Lower lobe of right lung (tissue), 2 donors: ENCODE measurements at regions not wholly inside any gene's neighbourhood (a gene's known extent, or its start where the extent isn't known, plus 50 kb on each side); places are given as distances from the start of the nearest gene placed in this dataset.

Source experiments
- ATAC-seq, 2 donors: fragments of 200-7000 bp; cut with Tn5 transposase; one replicate each; pipeline ENCODE4 v1.9.1; 2020 to 2022; ENCODE audit warnings: mild to moderate bottlenecking in 2 of 2, moderate library complexity in 2 of 2
- DNase-seq: peaks from one replicate; pipeline ENCODE4 v3.0.0-alpha.2; 2020
- H3K27ac ChIP-seq: fragments of 200-600 bp; one replicate; pipeline ENCODE4 v1.8.0; 2022
- H3K27me3 ChIP-seq: fragments of 200-600 bp; one replicate; pipeline ENCODE4 v1.8.0; 2022; ENCODE audit warnings: low read depth
- H3K36me3 ChIP-seq: fragments of 200-600 bp; one replicate; pipeline ENCODE4 v1.8.0; 2022; ENCODE audit warnings: mild to moderate bottlenecking
- H3K4me1 ChIP-seq: fragments of 200-600 bp; one replicate; pipeline ENCODE4 v1.8.0; 2022
- H3K4me3 ChIP-seq: fragments of 200-600 bp; one replicate; pipeline ENCODE4 v1.8.0; 2022; ENCODE audit warnings: mild to moderate bottlenecking
- H3K9me3 ChIP-seq: fragments of 200-600 bp; one replicate; pipeline ENCODE4 v1.8.0; 2022
- intact Hi-C: fragments of 100-400 bp; cut with DNase I; formaldehyde crosslinking; loops from one replicate; pipeline ENCODE4 v1.11.0; 2022
- TF ChIP-seq, protein P1 (sequence below): fragments of 200-600 bp; IDR thresholded peaks from one replicate; pipeline ENCODE4 v1.8.0; 2022; ENCODE audit warnings: antibody characterized with exemption, mild to moderate bottlenecking
- donor health status: DM: no; HTN: yes; CAD: no; lungs with severe emphysema.

DNA sequence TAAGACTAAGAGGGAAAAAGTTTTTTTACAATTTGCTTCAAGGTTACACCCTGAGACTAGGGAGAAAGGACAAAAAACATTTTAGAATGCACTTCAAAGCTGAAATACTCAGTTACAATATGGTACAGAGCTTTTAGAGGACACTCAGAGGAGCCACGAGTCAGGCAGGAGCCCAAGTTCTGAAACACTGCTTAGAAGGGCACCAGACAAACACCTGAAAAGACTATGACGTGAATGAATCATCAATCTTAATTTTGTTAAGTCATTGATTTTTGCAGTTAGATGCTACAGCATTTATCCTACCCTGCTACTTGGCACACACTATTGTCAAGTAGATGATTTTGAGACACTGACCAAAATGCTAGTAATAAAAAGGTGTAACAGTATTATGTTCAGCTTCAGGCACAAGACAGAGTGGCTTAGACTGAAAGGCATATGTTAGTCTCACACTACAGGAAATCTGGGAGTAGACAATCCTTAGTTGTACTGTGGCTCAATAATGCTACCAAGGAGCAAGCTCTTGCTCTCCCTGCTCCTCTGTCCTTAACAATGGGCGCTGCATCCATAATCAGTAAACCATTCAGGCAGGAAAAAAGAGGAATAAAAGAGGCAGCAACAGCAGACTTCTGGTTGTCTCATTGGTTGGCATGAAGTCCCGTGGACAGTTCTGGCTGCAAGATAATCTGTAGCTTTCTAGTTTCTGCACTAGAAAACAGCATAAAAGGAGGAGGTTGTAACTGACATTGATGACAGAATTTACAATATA is 151.8 kb downstream of the ABCA8 start:
- DNase-seq (no peak), ATAC-seq (peak in 1 of 2 donors; percentile 33)
- Histone ChIP-seq H3K27ac (no peak overlapping the region), H3K36me3 (no peaks in the 10 kb centered on the region), H3K27me3 (no peaks in the 10 kb centered on the region), H3K9me3 (no peaks in the 10 kb centered on the region), H3K4me1 (peaks cover 6% of the 10 kb centered on the region), H3K4me3 (no peak overlapping the region)
- TF ChIP-seq, protein P1, sequence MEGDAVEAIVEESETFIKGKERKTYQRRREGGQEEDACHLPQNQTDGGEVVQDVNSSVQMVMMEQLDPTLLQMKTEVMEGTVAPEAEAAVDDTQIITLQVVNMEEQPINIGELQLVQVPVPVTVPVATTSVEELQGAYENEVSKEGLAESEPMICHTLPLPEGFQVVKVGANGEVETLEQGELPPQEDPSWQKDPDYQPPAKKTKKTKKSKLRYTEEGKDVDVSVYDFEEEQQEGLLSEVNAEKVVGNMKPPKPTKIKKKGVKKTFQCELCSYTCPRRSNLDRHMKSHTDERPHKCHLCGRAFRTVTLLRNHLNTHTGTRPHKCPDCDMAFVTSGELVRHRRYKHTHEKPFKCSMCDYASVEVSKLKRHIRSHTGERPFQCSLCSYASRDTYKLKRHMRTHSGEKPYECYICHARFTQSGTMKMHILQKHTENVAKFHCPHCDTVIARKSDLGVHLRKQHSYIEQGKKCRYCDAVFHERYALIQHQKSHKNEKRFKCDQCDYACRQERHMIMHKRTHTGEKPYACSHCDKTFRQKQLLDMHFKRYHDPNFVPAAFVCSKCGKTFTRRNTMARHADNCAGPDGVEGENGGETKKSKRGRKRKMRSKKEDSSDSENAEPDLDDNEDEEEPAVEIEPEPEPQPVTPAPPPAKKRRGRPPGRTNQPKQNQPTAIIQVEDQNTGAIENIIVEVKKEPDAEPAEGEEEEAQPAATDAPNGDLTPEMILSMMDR, result no peak
- intact Hi-C loops, result no loop called here

DNA sequence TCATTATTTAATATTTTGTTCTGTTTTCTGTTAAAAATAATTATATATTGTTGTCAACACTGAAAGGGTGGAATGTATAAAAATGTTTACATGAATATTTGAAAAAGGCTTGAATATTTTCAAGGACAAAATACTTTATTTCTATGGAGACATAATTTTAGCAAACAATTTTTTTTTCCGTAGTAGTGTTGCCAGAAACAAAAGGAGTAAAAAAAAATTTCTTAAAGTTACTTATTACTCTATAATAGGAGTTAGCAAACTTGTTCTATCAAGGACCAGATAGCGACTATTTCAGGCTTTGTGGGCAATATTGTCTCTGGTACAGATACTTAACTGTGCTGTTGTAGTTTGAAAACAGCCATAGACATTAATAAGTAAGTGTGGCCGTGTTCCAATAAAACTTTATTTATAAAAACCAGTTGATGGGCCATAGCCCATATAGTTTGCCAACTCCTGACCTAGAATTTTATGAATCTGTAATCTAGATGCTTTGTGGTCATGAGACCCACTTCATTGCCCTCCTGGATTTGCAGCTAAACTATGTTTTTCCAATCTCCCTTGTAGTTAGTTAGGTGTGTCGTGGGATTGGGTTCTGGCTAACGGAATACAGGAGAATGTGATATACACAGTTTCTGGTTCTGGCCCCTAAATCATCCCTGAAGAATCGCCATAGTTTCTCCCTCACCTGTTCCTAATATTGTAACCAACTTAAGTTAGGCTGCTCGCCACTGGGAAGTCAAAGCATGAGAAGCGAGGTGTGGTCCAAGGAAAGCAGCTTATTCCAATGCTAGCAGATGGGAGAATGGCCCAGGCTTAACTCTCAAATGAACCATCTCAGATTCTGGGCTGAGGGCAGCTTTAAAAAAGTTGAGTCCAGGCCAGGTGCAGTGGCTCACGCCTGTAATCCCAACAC is 153.6 kb downstream of the ABCA8 start:
- ATAC-seq, result no peak

DNA sequence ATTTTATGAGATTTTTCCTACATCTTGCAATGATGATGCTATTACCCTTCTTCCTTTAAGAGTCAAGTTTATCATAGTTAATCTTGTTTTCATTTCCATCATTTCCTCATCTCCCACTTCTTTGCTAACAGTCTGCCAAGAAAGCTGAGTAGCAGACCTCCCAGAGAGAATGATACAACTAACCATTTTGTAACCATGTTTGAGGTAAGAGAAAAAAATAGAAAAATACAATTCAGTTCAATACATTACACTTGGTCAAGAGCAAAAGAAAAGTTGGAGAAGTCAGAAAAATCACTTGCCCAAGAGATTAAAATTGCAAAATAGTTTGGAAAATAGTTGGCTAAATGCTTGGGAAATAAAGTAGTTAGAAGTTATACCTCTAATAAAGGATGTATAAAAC is 154.4 kb downstream of the ABCA8 start:
- Histone ChIP-seq H3K9me3 (no peaks in the 10 kb centered on the region), H3K36me3 (no peaks in the 10 kb centered on the region), H3K27me3 (no peaks in the 10 kb centered on the region), H3K4me3 (no peak overlapping the region), H3K4me1 (no peaks in the 10 kb centered on the region), H3K27ac (no peak overlapping the region)
- no peak for DNase-seq
- TF ChIP-seq, protein P1, result no peak
- no peak for ATAC-seq
- intact Hi-C loops, result no loop called here

More for the DNA sequence above, 153.6 kb downstream of the ABCA8 start:
- no peaks in the 10 kb centered on the region for H3K36me3 ChIP-seq
- DNase-seq, result no peak
- no peak overlapping the region for H3K4me3 ChIP-seq
- intact Hi-C loops, result no loop called here
- TF ChIP-seq, protein P1, result no peak
- H3K9me3 ChIP-seq, result no peaks in the 10 kb centered on the region
- no peaks in the 10 kb centered on the region for H3K27me3 ChIP-seq
- H3K4me1 ChIP-seq, result no peaks in the 10 kb centered on the region
- H3K27ac ChIP-seq, result no peak overlapping the region

DNA sequence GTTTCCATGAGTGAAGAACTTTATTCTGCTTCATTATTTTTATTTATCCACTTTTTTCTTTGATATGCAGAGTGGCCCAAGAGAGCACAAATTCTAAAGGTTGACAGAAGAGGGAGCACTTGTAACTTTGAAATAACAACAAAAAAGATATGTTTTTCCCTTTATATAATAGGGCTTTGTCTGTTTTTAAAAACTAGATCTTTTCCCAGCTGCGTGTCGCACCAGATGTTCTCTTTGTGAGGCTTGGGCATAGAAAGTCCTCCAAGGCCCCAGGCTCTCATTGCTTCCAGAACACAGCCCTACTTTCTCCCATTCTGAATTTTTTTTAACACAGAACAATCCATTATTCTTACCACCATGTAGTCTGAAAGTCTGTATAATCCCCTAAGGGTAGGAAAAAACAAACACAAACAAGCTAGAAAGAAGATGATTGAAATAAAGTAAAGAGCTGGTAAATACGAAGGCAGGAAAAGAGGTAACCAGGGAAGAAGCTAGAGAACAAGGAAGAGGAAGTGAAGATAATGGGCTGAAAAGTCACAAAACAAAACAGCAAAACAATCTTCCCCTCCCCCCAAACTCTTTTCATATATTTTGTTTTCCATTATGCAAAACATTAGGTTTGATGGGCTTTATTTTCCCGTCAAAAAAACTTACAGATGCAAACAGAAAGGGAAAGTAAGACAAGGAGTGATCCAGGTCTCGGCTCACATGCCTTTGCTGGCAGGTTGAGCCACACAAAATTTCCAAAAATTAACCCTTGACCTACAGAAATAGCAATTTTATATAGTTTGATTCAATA is 160.4 kb downstream of the ABCA8 start:
- no peaks in the 10 kb centered on the region for H3K36me3 ChIP-seq
- peak overlapping the region; percentile 83 for H3K27ac ChIP-seq
- DNase-seq (no peak), ATAC-seq (peak; percentile 64 to 72)
- TF ChIP-seq, protein P1, result peak; percentile 32
- no peaks in the 10 kb centered on the region for H3K27me3 ChIP-seq
- intact Hi-C loops, result no loop called here
- no peaks in the 10 kb centered on the region for H3K9me3 ChIP-seq
- peaks cover 42% of the 10 kb centered on the region for H3K4me1 ChIP-seq
- H3K4me3 ChIP-seq, result peak overlapping the region; percentile 34

DNA sequence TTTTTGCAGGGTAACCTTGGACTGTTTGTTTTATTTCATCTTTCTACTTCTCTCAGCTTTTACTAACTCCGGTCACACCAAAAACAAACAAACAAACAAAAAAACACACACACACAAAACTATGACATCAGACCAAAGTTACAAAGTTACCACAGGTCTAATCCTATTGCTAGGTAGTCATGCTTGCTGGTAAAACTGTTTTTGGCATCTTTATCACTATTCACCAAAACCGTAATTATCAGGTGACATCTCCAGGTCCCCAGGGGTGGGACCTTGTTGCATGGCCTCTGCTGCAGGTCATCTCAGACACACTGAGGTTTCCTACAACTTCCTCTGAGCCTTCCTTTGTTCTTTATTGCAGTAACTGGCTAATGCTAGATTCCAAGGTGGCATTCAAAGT is 162.3 kb downstream of the ABCA8 start:
- TF ChIP-seq, protein P1, result no peak
- Histone ChIP-seq H3K4me3 (no peak overlapping the region), H3K9me3 (no peaks in the 10 kb centered on the region), H3K4me1 (peaks cover 42% of the 10 kb centered on the region), H3K36me3 (no peaks in the 10 kb centered on the region), H3K27ac (peak overlapping the region; percentile 4), H3K27me3 (no peaks in the 10 kb centered on the region)
- ATAC-seq (no peak), DNase-seq (no peak)
- intact Hi-C loops, result no loop called here
